ENCODE measurements at regions not wholly inside any gene's neighbourhood (a gene's known extent, or its start where the extent isn't known, plus 50 kb on each side); places are given as distances from the start of the nearest gene placed in this dataset.

DNA sequence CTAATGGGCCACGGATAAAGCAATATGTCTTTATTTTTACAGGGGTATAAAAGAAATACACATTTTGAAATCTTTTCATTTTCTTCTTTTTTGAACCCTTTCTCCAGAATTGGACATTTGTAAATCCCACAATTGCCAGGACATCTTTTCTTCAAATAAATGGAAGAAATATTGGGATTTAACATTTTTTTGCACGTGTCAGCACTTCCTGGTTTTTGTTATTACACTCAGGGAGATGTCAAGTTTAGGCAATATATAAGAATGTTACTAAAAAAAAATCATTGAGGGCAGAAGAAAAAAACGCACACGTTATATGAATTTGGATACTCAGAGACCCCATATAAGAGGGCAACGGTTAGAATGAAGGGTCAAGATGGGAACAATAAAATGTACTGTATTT lies 78.3 kb upstream of the TMCO5A start:
- Histone ChIP-seq H3K27me3 (ENCODE audit: control insufficient read depth in 4 of 4, insufficient read depth in 4 of 4, low read length in 3 of 4) (no peaks in the 10 kb centered on the region), H3K36me3 (ENCODE audit: control insufficient read depth in 4 of 4, insufficient read depth in 3 of 4, low read depth in 1 of 4, low read length in 3 of 4) (no peaks in the 10 kb centered on the region), H3K9ac (ENCODE audit: low read depth in 1 of 2, low read length in 2 of 2) (no peak overlapping the region), H3K4me3 (ENCODE audit: low read depth in 1 of 3, low read length in 3 of 3) (no peak overlapping the region), H3K9me3 (ENCODE audit: control insufficient read depth in 4 of 4, low read length in 3 of 4) (no peaks in the 10 kb centered on the region), H3K4me1 (ENCODE audit: control insufficient read depth in 4 of 4, insufficient read depth in 4 of 4, low read length in 3 of 4) (peaks cover 0 to 2% (median 0%) of the 10 kb centered on the region in 4 donors), H3K27ac (ENCODE audit: low read depth in 1 of 2, low read length in 2 of 2) (no peak overlapping the region)
- 93% methylated on average over 5 of the region's 5 CpGs for WGBS
- TF ChIP-seq NR2F2 (IDR thresholded peaks at IDR 0.05) (no peak), FOXA2 (IDR thresholded peaks at IDR 0.05) (no peak), RAD21 (IDR thresholded peaks at IDR 0.05) (no peak), JUND (IDR thresholded peaks at IDR 0.05) (no peak), HNF4G (IDR thresholded peaks at IDR 0.05) (no peak), GABPA (IDR thresholded peaks at IDR 0.05 in 1 of 2, conservative IDR thresholded peaks at IDR 0.05 in 1 of 2) (no peak), HNF4A (conservative IDR thresholded peaks at IDR 0.05) (no peak), YY1 (IDR thresholded peaks at IDR 0.05) (no peak), SP1 (IDR thresholded peaks at IDR 0.05) (no peak), EGR1 (IDR thresholded peaks at IDR 0.05; ENCODE audit: low read depth in 2 of 2) (no peak), RXRA (IDR thresholded peaks at IDR 0.05) (no peak), TAF1 (conservative IDR thresholded peaks at IDR 0.05) (no peak), FOXA1 (IDR thresholded peaks at IDR 0.05) (no peak)
- TF ChIP-seq, protein P1, sequence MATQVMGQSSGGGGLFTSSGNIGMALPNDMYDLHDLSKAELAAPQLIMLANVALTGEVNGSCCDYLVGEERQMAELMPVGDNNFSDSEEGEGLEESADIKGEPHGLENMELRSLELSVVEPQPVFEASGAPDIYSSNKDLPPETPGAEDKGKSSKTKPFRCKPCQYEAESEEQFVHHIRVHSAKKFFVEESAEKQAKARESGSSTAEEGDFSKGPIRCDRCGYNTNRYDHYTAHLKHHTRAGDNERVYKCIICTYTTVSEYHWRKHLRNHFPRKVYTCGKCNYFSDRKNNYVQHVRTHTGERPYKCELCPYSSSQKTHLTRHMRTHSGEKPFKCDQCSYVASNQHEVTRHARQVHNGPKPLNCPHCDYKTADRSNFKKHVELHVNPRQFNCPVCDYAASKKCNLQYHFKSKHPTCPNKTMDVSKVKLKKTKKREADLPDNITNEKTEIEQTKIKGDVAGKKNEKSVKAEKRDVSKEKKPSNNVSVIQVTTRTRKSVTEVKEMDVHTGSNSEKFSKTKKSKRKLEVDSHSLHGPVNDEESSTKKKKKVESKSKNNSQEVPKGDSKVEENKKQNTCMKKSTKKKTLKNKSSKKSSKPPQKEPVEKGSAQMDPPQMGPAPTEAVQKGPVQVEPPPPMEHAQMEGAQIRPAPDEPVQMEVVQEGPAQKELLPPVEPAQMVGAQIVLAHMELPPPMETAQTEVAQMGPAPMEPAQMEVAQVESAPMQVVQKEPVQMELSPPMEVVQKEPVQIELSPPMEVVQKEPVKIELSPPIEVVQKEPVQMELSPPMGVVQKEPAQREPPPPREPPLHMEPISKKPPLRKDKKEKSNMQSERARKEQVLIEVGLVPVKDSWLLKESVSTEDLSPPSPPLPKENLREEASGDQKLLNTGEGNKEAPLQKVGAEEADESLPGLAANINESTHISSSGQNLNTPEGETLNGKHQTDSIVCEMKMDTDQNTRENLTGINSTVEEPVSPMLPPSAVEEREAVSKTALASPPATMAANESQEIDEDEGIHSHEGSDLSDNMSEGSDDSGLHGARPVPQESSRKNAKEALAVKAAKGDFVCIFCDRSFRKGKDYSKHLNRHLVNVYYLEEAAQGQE (IDR thresholded peaks at IDR 0.05), result no peak
- TF ChIP-seq, protein P2, sequence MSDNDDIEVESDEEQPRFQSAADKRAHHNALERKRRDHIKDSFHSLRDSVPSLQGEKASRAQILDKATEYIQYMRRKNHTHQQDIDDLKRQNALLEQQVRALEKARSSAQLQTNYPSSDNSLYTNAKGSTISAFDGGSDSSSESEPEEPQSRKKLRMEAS (IDR thresholded peaks at IDR 0.05), result no peak
- TF ChIP-seq, protein P3, sequence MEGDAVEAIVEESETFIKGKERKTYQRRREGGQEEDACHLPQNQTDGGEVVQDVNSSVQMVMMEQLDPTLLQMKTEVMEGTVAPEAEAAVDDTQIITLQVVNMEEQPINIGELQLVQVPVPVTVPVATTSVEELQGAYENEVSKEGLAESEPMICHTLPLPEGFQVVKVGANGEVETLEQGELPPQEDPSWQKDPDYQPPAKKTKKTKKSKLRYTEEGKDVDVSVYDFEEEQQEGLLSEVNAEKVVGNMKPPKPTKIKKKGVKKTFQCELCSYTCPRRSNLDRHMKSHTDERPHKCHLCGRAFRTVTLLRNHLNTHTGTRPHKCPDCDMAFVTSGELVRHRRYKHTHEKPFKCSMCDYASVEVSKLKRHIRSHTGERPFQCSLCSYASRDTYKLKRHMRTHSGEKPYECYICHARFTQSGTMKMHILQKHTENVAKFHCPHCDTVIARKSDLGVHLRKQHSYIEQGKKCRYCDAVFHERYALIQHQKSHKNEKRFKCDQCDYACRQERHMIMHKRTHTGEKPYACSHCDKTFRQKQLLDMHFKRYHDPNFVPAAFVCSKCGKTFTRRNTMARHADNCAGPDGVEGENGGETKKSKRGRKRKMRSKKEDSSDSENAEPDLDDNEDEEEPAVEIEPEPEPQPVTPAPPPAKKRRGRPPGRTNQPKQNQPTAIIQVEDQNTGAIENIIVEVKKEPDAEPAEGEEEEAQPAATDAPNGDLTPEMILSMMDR (IDR thresholded peaks at IDR 0.05; ENCODE audit: low read depth, low read length, missing input control), result no peak
- TF ChIP-seq, protein P4, sequence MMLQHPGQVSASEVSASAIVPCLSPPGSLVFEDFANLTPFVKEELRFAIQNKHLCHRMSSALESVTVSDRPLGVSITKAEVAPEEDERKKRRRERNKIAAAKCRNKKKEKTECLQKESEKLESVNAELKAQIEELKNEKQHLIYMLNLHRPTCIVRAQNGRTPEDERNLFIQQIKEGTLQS (IDR thresholded peaks at IDR 0.05), result no peak
- TF ChIP-seq, protein P5, sequence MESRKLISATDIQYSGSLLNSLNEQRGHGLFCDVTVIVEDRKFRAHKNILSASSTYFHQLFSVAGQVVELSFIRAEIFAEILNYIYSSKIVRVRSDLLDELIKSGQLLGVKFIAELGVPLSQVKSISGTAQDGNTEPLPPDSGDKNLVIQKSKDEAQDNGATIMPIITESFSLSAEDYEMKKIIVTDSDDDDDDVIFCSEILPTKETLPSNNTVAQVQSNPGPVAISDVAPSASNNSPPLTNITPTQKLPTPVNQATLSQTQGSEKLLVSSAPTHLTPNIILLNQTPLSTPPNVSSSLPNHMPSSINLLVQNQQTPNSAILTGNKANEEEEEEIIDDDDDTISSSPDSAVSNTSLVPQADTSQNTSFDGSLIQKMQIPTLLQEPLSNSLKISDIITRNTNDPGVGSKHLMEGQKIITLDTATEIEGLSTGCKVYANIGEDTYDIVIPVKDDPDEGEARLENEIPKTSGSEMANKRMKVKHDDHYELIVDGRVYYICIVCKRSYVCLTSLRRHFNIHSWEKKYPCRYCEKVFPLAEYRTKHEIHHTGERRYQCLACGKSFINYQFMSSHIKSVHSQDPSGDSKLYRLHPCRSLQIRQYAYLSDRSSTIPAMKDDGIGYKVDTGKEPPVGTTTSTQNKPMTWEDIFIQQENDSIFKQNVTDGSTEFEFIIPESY (IDR thresholded peaks at IDR 0.05), result no peak
- DNase-seq (ENCODE audit: low spot score), result no peak

Data from liver (tissue), 8 donors.